GM12892 (cell line): ENCODE measurements at regions not wholly inside any gene's neighbourhood (a gene's known extent, or its start where the extent isn't known, plus 50 kb on each side); places are given as distances from the start of the nearest gene placed in this dataset.

ENCODE experiments used
- POLR2A ChIP-seq: IDR thresholded peaks from 2 replicates; pipeline ENCODE4 v1.6.1; 2011; ENCODE audit warnings: low read depth, low read length, control low read depth
- POLR2AphosphoS5 ChIP-seq: IDR thresholded peaks from 2 replicates; pipeline ENCODE4 v1.6.1; 2011; ENCODE audit warnings: low read depth, low read length, control low read depth
- TAF1 ChIP-seq: IDR thresholded peaks from 2 replicates; pipeline ENCODE4 v1.6.1; 2011; ENCODE audit warnings: low read depth, mild to moderate bottlenecking, control low read depth, low read length, borderline replicate concordance

DNA sequence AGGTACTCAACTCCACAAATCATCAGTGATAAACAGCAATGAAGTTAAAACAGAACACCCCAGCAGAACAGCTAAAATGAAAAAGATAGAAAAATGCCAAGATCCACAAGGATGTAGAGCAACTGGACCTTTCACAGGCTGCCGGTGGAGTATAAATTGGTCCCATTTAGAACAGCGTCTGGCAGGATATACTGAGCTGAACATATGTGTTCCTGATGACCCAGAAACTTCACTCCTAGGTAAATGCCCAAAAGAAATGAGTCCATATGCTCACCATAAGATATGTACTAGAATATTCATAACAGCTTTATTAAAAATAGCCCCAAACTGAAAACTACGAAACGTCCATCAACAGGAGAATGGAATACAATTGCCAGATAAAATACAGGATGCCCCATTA is 102.4 kb downstream of the OAT start:
- TF ChIP-seq POLR2A (no peak), POLR2AphosphoS5 (no peak), TAF1 (no peak)
